Astrocyte (in vitro differentiated cells and primary cell): ENCODE measurements at regions not wholly inside any gene's neighbourhood (a gene's known extent, or its start where the extent isn't known, plus 50 kb on each side); places are given as distances from the start of the nearest gene placed in this dataset.

ENCODE experiments used
- EZH2 ChIP-seq: IDR thresholded peaks from 2 replicates; pipeline ENCODE4 v1.6.1; 2012; ENCODE audit warnings: mild to moderate bottlenecking, low read length, inconsistent platforms; ENCODE audit not compliant: insufficient read depth
- TF ChIP-seq, protein P1 (sequence below): IDR thresholded peaks from 2 replicates; pipeline ENCODE4 v1.5.1; 2011; ENCODE audit warnings: low read depth, mild to moderate bottlenecking, inconsistent platforms, low read length, moderate library complexity; ENCODE audit not compliant: insufficient read depth

DNA sequence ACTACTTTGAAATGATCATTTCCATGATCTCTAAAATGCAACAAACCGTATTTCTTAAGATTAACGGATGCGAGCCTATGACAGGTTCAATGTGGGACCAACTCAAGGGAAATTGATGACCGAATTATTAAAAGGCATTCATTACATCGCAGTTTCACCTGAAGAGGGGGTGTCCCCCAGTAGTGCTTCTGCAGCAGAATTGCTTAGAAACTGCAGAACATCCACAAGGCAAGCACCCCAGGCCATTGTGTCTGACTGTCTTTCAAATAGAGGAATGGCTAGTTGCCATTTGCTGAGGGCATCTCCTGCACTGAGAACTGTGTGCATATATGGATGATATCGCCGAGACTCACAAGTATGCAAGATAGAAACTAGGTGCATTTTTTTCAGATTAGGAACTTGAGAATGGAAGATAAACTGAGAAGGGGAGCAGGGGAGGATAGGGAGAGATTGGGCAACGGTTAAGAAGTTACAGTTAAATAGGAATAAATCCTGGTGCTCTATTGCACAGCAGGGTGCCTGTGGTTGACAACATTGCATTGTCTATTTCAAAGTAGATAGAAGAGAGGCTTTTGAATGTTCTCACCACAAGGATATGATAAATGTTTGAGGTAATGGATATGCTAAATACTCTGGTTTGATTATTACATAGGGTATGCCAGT, 234.3 kb upstream of the PLEKHG7 start:
- TF ChIP-seq, protein P1, sequence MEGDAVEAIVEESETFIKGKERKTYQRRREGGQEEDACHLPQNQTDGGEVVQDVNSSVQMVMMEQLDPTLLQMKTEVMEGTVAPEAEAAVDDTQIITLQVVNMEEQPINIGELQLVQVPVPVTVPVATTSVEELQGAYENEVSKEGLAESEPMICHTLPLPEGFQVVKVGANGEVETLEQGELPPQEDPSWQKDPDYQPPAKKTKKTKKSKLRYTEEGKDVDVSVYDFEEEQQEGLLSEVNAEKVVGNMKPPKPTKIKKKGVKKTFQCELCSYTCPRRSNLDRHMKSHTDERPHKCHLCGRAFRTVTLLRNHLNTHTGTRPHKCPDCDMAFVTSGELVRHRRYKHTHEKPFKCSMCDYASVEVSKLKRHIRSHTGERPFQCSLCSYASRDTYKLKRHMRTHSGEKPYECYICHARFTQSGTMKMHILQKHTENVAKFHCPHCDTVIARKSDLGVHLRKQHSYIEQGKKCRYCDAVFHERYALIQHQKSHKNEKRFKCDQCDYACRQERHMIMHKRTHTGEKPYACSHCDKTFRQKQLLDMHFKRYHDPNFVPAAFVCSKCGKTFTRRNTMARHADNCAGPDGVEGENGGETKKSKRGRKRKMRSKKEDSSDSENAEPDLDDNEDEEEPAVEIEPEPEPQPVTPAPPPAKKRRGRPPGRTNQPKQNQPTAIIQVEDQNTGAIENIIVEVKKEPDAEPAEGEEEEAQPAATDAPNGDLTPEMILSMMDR = no peak
- TF ChIP-seq EZH2 = no peak
